Fibroblast of lung (primary cell): ENCODE measurements at regions not wholly inside any gene's neighbourhood (a gene's known extent, or its start where the extent isn't known, plus 50 kb on each side); places are given as distances from the start of the nearest gene placed in this dataset.

Source experiments
- EZH2 ChIP-seq: IDR thresholded peaks from 2 replicates; pipeline ENCODE4 v1.5.1; 2012; ENCODE audit warnings: low read length, control low read depth, mild to moderate bottlenecking; ENCODE audit errors: missing control alignments
- TF ChIP-seq, protein P1 (sequence below), 2 donors: IDR thresholded peaks in 1 of 2; conservative IDR thresholded peaks in 1 of 2; 1 replicate in 1 of 2; 2 replicates in 1 of 2; pipeline ENCODE4 v1.5.1; 2011 to 2012; ENCODE audit warnings: low read length in 2 of 2, control low read depth in 1 of 2, inconsistent platforms in 1 of 2, low read depth in 1 of 2, mild to moderate bottlenecking in 1 of 2

- TF ChIP-seq, protein P1, sequence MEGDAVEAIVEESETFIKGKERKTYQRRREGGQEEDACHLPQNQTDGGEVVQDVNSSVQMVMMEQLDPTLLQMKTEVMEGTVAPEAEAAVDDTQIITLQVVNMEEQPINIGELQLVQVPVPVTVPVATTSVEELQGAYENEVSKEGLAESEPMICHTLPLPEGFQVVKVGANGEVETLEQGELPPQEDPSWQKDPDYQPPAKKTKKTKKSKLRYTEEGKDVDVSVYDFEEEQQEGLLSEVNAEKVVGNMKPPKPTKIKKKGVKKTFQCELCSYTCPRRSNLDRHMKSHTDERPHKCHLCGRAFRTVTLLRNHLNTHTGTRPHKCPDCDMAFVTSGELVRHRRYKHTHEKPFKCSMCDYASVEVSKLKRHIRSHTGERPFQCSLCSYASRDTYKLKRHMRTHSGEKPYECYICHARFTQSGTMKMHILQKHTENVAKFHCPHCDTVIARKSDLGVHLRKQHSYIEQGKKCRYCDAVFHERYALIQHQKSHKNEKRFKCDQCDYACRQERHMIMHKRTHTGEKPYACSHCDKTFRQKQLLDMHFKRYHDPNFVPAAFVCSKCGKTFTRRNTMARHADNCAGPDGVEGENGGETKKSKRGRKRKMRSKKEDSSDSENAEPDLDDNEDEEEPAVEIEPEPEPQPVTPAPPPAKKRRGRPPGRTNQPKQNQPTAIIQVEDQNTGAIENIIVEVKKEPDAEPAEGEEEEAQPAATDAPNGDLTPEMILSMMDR (conservative IDR thresholded peaks at IDR 0.05 in 1 of 2, IDR thresholded peaks at IDR 0.05 in 1 of 2; ENCODE audit: low read depth in 1 of 2, low read length in 2 of 2), result no peak
- TF ChIP-seq EZH2, result no peak
Observed at GRCh38 chr10:2476812-2477553, 590.4 kb upstream of the PFKP start.
